GM23248 (cell line): ENCODE measurements at regions not wholly inside any gene's neighbourhood (a gene's known extent, or its start where the extent isn't known, plus 50 kb on each side); places are given as distances from the start of the nearest gene placed in this dataset.

Experiments
- EZH2 ChIP-seq: fragments of 200-600 bp; sonication (generic); IDR thresholded peaks from 2 replicates; pipeline ENCODE4 v1.6.1; 2018; ENCODE audit warnings: antibody characterized with exemption, mild to moderate bottlenecking; ENCODE audit not compliant: insufficient read depth, poor library complexity, severe bottlenecking
- EZH2phosphoT487 ChIP-seq: fragments of 200-600 bp; sonication (generic); IDR thresholded peaks from 2 replicates; pipeline ENCODE4 v1.6.1; 2018; ENCODE audit warnings: antibody characterized with exemption, moderate library complexity, mild to moderate bottlenecking, low read depth; ENCODE audit not compliant: insufficient read depth

GRCh38 chr1:190551638-190552037 is 74.0 kb upstream of the BRINP3 start:
- TF ChIP-seq EZH2, result no peak
- TF ChIP-seq EZH2phosphoT487, result no peak
